Liver (tissue), 8 donors: ENCODE measurements at regions not wholly inside any gene's neighbourhood (a gene's known extent, or its start where the extent isn't known, plus 50 kb on each side); places are given as distances from the start of the nearest gene placed in this dataset.
"Not testable (repeated sequence)": the region's sequence is repeated elsewhere in the genome, so short reads cannot be mapped to it uniquely, and the experiment has no call there.

Experiments
- DNase-seq: peaks from one replicate; pipeline ENCODE4 v3.0.0-alpha.2; 2017; ENCODE audit warnings: low spot score
- H3K27ac ChIP-seq, 2 donors: one replicate each; pipeline ENCODE4 v1.7.0; 2013; ENCODE audit warnings: inconsistent platforms in 2 of 2, low read length in 2 of 2, control low read depth in 1 of 2, low read depth in 1 of 2, mild to moderate bottlenecking in 1 of 2
- H3K27me3 ChIP-seq, 4 donors: one replicate each; pipeline versions ENCODE4 v1.6.1 to v1.7.0; 2013; ENCODE audit warnings: low read length in 3 of 4, inconsistent platforms in 1 of 4, mild to moderate bottlenecking in 1 of 4, moderate library complexity in 1 of 4; ENCODE audit not compliant: control insufficient read depth in 4 of 4, insufficient read depth in 4 of 4
- H3K36me3 ChIP-seq, 4 donors: one replicate each; pipeline versions ENCODE4 v1.6.1 to v1.7.0; 2013; ENCODE audit warnings: low read length in 3 of 4, mild to moderate bottlenecking in 3 of 4, low read depth in 1 of 4, moderate library complexity in 1 of 4; ENCODE audit not compliant: control insufficient read depth in 4 of 4, insufficient read depth in 3 of 4
- H3K4me1 ChIP-seq, 4 donors: one replicate each; pipeline versions ENCODE4 v1.6.1 to v1.7.0; 2013; ENCODE audit warnings: low read length in 3 of 4, mild to moderate bottlenecking in 3 of 4, moderate library complexity in 1 of 4; ENCODE audit not compliant: control insufficient read depth in 4 of 4, insufficient read depth in 4 of 4
- H3K4me3 ChIP-seq, 3 donors: one replicate each; pipeline versions ENCODE4 v1.6.1 to v1.7.0; 2013; ENCODE audit warnings: low read length in 3 of 3, control low read depth in 1 of 3, low read depth in 1 of 3, mild to moderate bottlenecking in 1 of 3
- H3K9ac ChIP-seq, 2 donors: one replicate each; pipeline ENCODE4 v1.7.0; 2013; ENCODE audit warnings: low read length in 2 of 2, mild to moderate bottlenecking in 2 of 2, moderate library complexity in 2 of 2, control low read depth in 1 of 2, low read depth in 1 of 2
- H3K9me3 ChIP-seq, 4 donors: one replicate each; pipeline versions ENCODE4 v1.6.1 to v1.7.0; 2013; ENCODE audit warnings: low read length in 3 of 4; ENCODE audit not compliant: control insufficient read depth in 4 of 4
- CTCF ChIP-seq: fragments of 150-350 bp; IDR thresholded peaks from 2 replicates; pipeline ENCODE4 v1.5.1; 2017; ENCODE audit warnings: improper control_type of control experiment, low read depth, low read length; ENCODE audit not compliant: missing input control
- EGR1 ChIP-seq, 2 donors: IDR thresholded peaks; 2 replicates each; pipeline ENCODE4 v1.6.1; 2016 to 2018; ENCODE audit warnings: antibody characterized with exemption in 2 of 2, low read depth in 2 of 2
- FOXA1 ChIP-seq: IDR thresholded peaks from 2 replicates; pipeline ENCODE4 v1.6.1; 2016; ENCODE audit warnings: antibody characterized with exemption
- FOXA2 ChIP-seq: IDR thresholded peaks from 2 replicates; pipeline ENCODE4 v1.6.1; 2016; ENCODE audit warnings: antibody characterized with exemption
- HNF4A ChIP-seq, 2 donors: conservative IDR thresholded peaks; 2 replicates each; pipeline ENCODE4 v1.6.1; 2016; ENCODE audit warnings: antibody characterized with exemption in 2 of 2, mild to moderate bottlenecking in 2 of 2
- JUND ChIP-seq, 2 donors: IDR thresholded peaks; 2 replicates each; pipeline ENCODE4 v1.6.1; 2016; ENCODE audit warnings: antibody characterized with exemption in 2 of 2
- RAD21 ChIP-seq, 2 donors: IDR thresholded peaks; 2 replicates each; pipeline ENCODE4 v1.6.1; 2016; ENCODE audit warnings: antibody characterized with exemption in 2 of 2, mild to moderate bottlenecking in 2 of 2
- RXRA ChIP-seq, 2 donors: IDR thresholded peaks; 2 replicates each; pipeline ENCODE4 v1.6.1; 2017 to 2018; ENCODE audit warnings: antibody characterized with exemption in 2 of 2, mild to moderate bottlenecking in 1 of 2
- SP1 ChIP-seq: IDR thresholded peaks from 2 replicates; pipeline ENCODE4 v1.6.1; 2018; ENCODE audit warnings: antibody characterized with exemption, mild to moderate bottlenecking
- YY1 ChIP-seq: IDR thresholded peaks from 2 replicates; pipeline ENCODE4 v1.6.1; 2016; ENCODE audit warnings: antibody characterized with exemption, mild to moderate bottlenecking
- ZBTB33 ChIP-seq: IDR thresholded peaks from 2 replicates; pipeline ENCODE4 v1.6.1; 2016; ENCODE audit warnings: antibody characterized with exemption
- WGBS: extraction: QIAGEN DNeasy Blood & Tissue Kit; methylation state at CpG from one replicate; pipeline ENCODE4 v1.1.7; 2013; 5-methylcytosine and 5-hydroxymethylcytosine counted together
- TF ChIP-seq, protein P1 (sequence below): IDR thresholded peaks from 2 replicates; pipeline ENCODE4 v1.6.1; 2016; ENCODE audit warnings: antibody characterized with exemption, mild to moderate bottlenecking
- donor health status: healthy.
- donor health status: healthy.
- donor health status: healthy.
- donor health status: healthy.
- donor health status: healthy.

DNA sequence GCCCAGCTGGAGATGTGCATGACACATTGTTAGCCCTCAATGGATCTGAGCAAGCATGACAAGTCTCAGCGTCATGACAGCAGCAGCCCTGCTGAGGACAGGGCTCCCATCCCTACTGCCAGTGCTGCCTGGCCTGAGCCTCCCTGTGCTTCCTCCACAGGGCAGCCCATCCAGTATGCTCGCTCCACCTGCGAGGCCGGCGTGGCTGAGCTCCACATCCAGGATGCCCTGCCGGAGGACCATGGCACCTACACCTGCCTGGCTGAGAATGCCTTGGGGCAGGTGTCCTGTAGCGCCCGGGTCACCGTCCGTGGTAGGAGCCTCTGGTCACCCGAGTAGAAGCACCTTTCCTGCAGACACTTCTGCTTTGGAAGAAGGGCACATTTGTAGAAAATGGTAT, 85.8 kb upstream of the OSBPL11 start (continued):
- TF ChIP-seq, protein P1, sequence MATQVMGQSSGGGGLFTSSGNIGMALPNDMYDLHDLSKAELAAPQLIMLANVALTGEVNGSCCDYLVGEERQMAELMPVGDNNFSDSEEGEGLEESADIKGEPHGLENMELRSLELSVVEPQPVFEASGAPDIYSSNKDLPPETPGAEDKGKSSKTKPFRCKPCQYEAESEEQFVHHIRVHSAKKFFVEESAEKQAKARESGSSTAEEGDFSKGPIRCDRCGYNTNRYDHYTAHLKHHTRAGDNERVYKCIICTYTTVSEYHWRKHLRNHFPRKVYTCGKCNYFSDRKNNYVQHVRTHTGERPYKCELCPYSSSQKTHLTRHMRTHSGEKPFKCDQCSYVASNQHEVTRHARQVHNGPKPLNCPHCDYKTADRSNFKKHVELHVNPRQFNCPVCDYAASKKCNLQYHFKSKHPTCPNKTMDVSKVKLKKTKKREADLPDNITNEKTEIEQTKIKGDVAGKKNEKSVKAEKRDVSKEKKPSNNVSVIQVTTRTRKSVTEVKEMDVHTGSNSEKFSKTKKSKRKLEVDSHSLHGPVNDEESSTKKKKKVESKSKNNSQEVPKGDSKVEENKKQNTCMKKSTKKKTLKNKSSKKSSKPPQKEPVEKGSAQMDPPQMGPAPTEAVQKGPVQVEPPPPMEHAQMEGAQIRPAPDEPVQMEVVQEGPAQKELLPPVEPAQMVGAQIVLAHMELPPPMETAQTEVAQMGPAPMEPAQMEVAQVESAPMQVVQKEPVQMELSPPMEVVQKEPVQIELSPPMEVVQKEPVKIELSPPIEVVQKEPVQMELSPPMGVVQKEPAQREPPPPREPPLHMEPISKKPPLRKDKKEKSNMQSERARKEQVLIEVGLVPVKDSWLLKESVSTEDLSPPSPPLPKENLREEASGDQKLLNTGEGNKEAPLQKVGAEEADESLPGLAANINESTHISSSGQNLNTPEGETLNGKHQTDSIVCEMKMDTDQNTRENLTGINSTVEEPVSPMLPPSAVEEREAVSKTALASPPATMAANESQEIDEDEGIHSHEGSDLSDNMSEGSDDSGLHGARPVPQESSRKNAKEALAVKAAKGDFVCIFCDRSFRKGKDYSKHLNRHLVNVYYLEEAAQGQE, result no peak
- no peak for TF ChIP-seq ZBTB33

GRCh38 chr3:125681906-125682305, 86.6 kb upstream of the OSBPL11 start:
- H3K27me3 ChIP-seq, H3K36me3 ChIP-seq, H3K4me3 ChIP-seq, H3K9ac ChIP-seq, H3K9me3 ChIP-seq, DNase-seq, H3K27ac ChIP-seq: not testable (repeated sequence)
- peaks cover 2 to 14% (median 7%) of the 10 kb centered on the region in 4 donors for H3K4me1 ChIP-seq
- whole genome bisulfite sequencing, result 95% methylated on average over 5 of the region's 5 CpGs

GRCh38 chr3:125682610-125683009, 87.3 kb upstream of the OSBPL11 start:
- not testable (repeated sequence) for H3K36me3 ChIP-seq, H3K9me3 ChIP-seq, H3K4me3 ChIP-seq, H3K9ac ChIP-seq, DNase-seq, H3K27me3 ChIP-seq
- TF ChIP-seq HNF4A (conservative IDR thresholded peaks at IDR 0.05) (peak; percentile 35 to 44), YY1 (peak; percentile 23), SP1 (peak; percentile 25), EGR1 (IDR thresholded peaks at IDR 0.05; ENCODE audit: low read depth in 2 of 2) (peak in 1 of 2 donors; percentile 23), RXRA (IDR thresholded peaks at IDR 0.05) (peak; percentile 12 to 55), RAD21 (IDR thresholded peaks at IDR 0.05) (peak; percentile 22 to 39)
- peaks cover 2 to 14% (median 7%) of the 10 kb centered on the region in 4 donors for H3K4me1 ChIP-seq
- WGBS, result 40% methylated on average over 4 of the region's 4 CpGs
- peak overlapping the region; percentile 4 to 53 for H3K27ac ChIP-seq

DNA sequence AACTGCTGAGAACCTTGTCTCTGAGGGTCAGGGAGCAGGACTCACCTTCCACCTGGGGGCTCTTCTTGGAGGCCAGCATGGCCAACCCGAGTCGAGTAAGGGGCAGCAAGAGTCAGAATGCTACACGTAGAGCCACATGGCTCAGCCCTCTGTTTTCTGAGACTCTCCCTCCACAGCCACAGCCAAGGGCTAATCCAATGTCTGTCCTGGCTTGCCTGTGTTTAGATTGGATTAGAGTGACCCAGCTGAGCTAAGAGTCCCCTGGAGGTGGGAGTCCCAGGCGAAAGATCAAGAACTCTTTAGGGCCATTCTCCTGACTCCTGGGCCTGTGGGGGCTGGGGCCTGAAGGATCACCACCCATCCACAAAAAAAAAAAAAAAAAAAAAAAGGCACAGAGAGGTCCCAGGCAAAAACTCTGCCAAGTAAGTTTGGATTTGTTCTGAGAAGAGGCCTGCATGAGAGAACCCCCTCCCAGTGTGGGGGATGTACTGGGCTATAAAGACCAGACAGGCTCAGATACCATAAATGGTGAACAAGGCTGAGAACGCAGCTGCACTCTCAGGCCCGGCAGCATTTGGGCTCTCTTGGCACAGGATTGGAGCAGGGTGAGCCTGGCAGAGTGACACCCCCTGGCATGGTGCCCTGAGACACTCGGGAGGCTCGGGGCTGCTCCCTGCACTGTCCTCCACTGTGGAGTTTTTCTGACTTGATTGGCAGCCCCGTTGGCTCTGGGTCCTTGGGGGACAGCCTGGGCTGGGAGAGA, 88.0 kb upstream of the OSBPL11 start:
- no peak overlapping the region for H3K4me3 ChIP-seq
- no peaks in the 10 kb centered on the region for H3K27me3 ChIP-seq
- no peak overlapping the region for H3K9ac ChIP-seq
- DNase-seq, result no peak
- TF ChIP-seq JUND (IDR thresholded peaks at IDR 0.05) (no peak), RAD21 (IDR thresholded peaks at IDR 0.05) (peak in 1 of 2 donors; percentile 13), FOXA2 (no peak), YY1 (no peak), CTCF (no peak), FOXA1 (no peak), EGR1 (IDR thresholded peaks at IDR 0.05; ENCODE audit: low read depth in 2 of 2) (no peak)
- TF ChIP-seq, protein P1, result no peak
- H3K9me3 ChIP-seq, result no peaks in the 10 kb centered on the region
- no peaks in the 10 kb centered on the region for H3K36me3 ChIP-seq
- peak overlapping the region; percentile 4 to 53 for H3K27ac ChIP-seq
- peaks cover 2 to 14% (median 7%) of the 10 kb centered on the region in 4 donors for H3K4me1 ChIP-seq
- 54% methylated on average over 9 of the region's 9 CpGs for WGBS
